Spinal cord (tissue), 9 donors: ENCODE measurements at regions not wholly inside any gene's neighbourhood (a gene's known extent, or its start where the extent isn't known, plus 50 kb on each side); places are given as distances from the start of the nearest gene placed in this dataset.

Experiments used
- DNase-seq, 6 donors: peaks; one replicate each; pipeline versions ENCODE4 v3.0.0 to v3.0.0-alpha.2; 2013 to 2015; ENCODE audit warnings: low spot score in 6 of 6, low read depth in 4 of 6
- H3K27ac ChIP-seq: one replicate; pipeline ENCODE4 v1.5.1; 2013; ENCODE audit warnings: low read depth, low read length, control low read depth
- H3K27me3 ChIP-seq: one replicate; pipeline ENCODE4 v1.6.1; 2013; ENCODE audit warnings: low read length; ENCODE audit not compliant: control insufficient read depth, insufficient read depth
- H3K36me3 ChIP-seq: one replicate; pipeline ENCODE4 v1.6.1; 2013; ENCODE audit warnings: low read length; ENCODE audit not compliant: control insufficient read depth, insufficient read depth
- H3K4me1 ChIP-seq: one replicate; pipeline ENCODE4 v1.6.1; 2013; ENCODE audit warnings: low read length; ENCODE audit not compliant: control insufficient read depth, insufficient read depth
- H3K4me3 ChIP-seq: one replicate; pipeline ENCODE4 v1.5.1; 2013; ENCODE audit warnings: low read depth, low read length, control low read depth
- H3K9me3 ChIP-seq: one replicate; pipeline ENCODE4 v1.6.1; 2013; ENCODE audit warnings: low read length; ENCODE audit not compliant: control insufficient read depth, insufficient read depth
- WGBS: methylation state at CpG from one replicate; pipeline ENCODE4 v1.1.5; 2013; ENCODE audit warnings: missing lambda C conversion rate; ENCODE audit not compliant: insufficient coverage; 5-methylcytosine and 5-hydroxymethylcytosine counted together
- donor health status: healthy.

GRCh38 chr11:26017903-26018302 lies 314.0 kb upstream of the ANO3 start:
- H3K36me3 ChIP-seq = no peaks in the 10 kb centered on the region
- H3K4me1 ChIP-seq = no peaks in the 10 kb centered on the region
- no peak overlapping the region for H3K27ac ChIP-seq
- H3K27me3 ChIP-seq = no peaks in the 10 kb centered on the region
- DNase-seq = no peak
- H3K9me3 ChIP-seq = no peaks in the 10 kb centered on the region
- 80% methylated on average over 1 of the region's 2 CpGs for WGBS
- H3K4me3 ChIP-seq = no peak overlapping the region

DNA sequence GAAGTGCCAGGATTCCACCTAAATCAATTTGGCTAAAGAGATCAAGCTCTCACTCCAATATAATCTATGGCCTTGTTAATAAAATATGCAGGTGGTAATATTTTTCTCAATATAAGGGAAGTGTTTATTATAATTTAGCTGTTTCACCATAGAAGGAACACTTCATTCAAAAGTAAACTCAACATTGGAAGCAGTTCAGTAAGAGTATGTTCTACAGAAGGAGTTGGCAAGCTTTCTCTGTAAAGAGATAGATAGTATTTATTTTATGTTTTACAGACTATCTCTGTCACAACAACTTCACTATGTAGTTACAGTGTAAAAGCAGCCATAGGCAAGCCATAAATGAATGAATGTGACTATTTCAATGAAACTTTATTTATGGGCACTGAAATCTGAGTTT lies 313.6 kb upstream of the ANO3 start:
- Histone ChIP-seq H3K4me1 (no peaks in the 10 kb centered on the region), H3K4me3 (no peak overlapping the region), H3K9me3 (no peaks in the 10 kb centered on the region), H3K27me3 (no peaks in the 10 kb centered on the region), H3K36me3 (no peaks in the 10 kb centered on the region), H3K27ac (no peak overlapping the region)
- DNase-seq = peak in 1 of 6 donors; percentile 55

- Histone ChIP-seq H3K4me1 (no peaks in the 10 kb centered on the region), H3K27me3 (no peaks in the 10 kb centered on the region), H3K36me3 (no peaks in the 10 kb centered on the region), H3K9me3 (no peaks in the 10 kb centered on the region), H3K4me3 (no peak overlapping the region), H3K27ac (no peak overlapping the region)
- 90% methylated on average over 2 of the region's 3 CpGs for WGBS
- DNase-seq = no peak
Observed at GRCh38 chr11:26019386-26019785, 312.5 kb upstream of the ANO3 start.

DNA sequence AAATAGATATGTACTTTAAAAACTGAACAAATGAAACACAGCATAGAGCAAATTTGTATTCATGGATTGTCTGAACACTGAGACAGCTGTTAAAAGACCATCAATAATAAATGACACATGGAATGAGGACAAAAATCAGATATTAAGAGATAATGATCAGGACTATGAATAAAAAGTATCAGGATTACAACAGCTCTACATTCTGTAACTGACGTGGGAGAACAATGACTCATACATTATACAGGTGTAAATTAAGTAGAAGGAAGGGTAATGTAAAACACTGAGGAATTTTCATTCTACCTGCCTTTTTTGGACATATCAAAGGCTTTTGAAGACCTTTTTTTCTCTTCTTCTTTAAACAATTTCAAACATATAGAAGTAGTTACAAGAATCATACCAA lies 310.9 kb upstream of the ANO3 start:
- WGBS = no CpG with 5 or more reads among the region's 1 CpG
- H3K36me3 ChIP-seq = no peaks in the 10 kb centered on the region
- H3K4me1 ChIP-seq = no peaks in the 10 kb centered on the region
- H3K27me3 ChIP-seq = no peaks in the 10 kb centered on the region
- peak in 1 of 6 donors; percentile 32 for DNase-seq
- no peak overlapping the region for H3K4me3 ChIP-seq
- H3K9me3 ChIP-seq = no peaks in the 10 kb centered on the region
- no peak overlapping the region for H3K27ac ChIP-seq

GRCh38 chr11:26023057-26023456 lies 308.9 kb upstream of the ANO3 start:
- WGBS = no CpG with 5 or more reads among the region's 2 CpGs
- Histone ChIP-seq H3K4me3 (no peak overlapping the region), H3K36me3 (no peaks in the 10 kb centered on the region), H3K9me3 (no peaks in the 10 kb centered on the region), H3K4me1 (no peaks in the 10 kb centered on the region), H3K27ac (no peak overlapping the region), H3K27me3 (no peaks in the 10 kb centered on the region)
- no peak for DNase-seq

DNA sequence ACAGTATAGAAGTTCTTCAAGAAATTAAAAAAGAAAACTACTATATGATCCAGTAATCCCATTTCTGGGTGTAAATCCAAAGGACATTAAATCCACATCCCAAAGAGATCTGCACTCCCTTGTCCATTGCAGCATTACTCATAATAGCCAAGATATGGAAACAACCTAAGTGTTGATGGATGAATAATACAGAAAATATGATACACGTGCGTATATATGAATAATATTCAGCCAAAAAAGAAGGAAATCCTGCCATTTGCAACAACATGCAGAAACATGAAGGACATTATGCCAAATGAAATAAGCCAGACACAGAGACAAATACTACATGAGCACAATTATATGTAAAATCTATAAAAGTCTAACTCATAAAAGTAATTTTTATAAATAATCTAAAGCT lies 306.3 kb upstream of the ANO3 start:
- Histone ChIP-seq H3K27ac (no peak overlapping the region), H3K36me3 (no peaks in the 10 kb centered on the region), H3K9me3 (no peaks in the 10 kb centered on the region), H3K27me3 (no peaks in the 10 kb centered on the region), H3K4me3 (no peak overlapping the region), H3K4me1 (no peaks in the 10 kb centered on the region)
- no CpG with 5 or more reads among the region's 2 CpGs for WGBS
- DNase-seq = no peak

- H3K4me1 ChIP-seq = no peaks in the 10 kb centered on the region
- WGBS = no CpG with 5 or more reads among the region's 1 CpG
- no peak for DNase-seq
Observed at GRCh38 chr11:26026078-26026477, 305.9 kb upstream of the ANO3 start.

GRCh38 chr11:26027887-26028286 lies 304.0 kb upstream of the ANO3 start:
- DNase-seq = no peak
- Histone ChIP-seq H3K27me3 (no peaks in the 10 kb centered on the region), H3K4me3 (no peak overlapping the region), H3K36me3 (no peaks in the 10 kb centered on the region), H3K4me1 (no peaks in the 10 kb centered on the region), H3K9me3 (no peaks in the 10 kb centered on the region), H3K27ac (no peak overlapping the region)

More at GRCh38 chr11:26026078-26026477, 305.9 kb upstream of the ANO3 start:
- no peak overlapping the region for H3K4me3 ChIP-seq
- H3K27me3 ChIP-seq = no peaks in the 10 kb centered on the region
- H3K27ac ChIP-seq = no peak overlapping the region
- H3K9me3 ChIP-seq = no peaks in the 10 kb centered on the region
- H3K36me3 ChIP-seq = no peaks in the 10 kb centered on the region

DNA sequence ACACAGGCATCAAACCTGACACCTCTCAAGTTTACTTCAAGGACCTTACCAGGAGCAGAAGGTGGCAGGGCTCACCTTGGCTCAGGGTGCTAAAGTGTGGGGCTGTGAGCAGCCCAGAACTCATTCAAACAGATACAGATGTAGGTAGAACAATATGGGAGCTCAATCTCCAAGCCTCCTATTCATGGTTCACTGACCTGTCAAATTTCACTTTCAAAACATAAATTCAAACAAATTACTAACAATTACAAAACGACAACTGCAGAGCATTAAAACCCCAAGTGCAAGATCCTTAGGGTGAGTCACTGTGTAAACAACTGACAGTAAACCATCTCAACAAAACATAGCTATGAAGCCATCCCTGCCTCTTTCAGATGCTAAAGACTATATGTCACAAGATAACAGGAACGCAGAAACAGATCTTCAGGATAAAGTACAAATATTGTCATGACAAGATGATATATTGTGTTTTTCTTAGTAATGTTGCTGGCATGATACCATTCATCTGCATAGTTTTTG lies 303.5 kb upstream of the ANO3 start:
- Histone ChIP-seq H3K27me3 (no peaks in the 10 kb centered on the region), H3K4me3 (no peak overlapping the region), H3K9me3 (no peaks in the 10 kb centered on the region), H3K27ac (no peak overlapping the region), H3K4me1 (no peaks in the 10 kb centered on the region), H3K36me3 (no peaks in the 10 kb centered on the region)
- no peak for DNase-seq
- 71% methylated on average over 1 of the region's 2 CpGs for WGBS

DNA sequence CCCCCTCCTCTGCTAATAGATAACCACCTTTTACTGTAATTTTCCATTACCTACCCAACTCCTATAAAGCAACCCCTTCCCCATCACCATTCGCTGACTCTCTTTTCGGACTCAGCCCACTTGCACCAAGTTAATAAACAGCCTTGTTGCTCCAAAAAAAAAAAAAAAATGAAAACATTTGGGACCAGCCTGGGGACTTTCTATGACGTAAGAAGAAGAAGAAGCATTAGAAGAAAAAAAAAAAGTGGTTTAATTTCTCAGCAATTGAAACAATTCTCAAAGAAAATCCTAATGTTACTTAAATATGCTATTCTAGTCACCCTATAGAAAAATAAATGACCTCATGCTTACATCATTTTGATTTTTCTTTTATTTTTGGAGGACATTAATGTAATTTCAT lies 301.5 kb upstream of the ANO3 start:
- Histone ChIP-seq H3K4me1 (no peaks in the 10 kb centered on the region), H3K9me3 (no peaks in the 10 kb centered on the region), H3K4me3 (no peak overlapping the region), H3K27ac (no peak overlapping the region), H3K36me3 (no peaks in the 10 kb centered on the region), H3K27me3 (no peaks in the 10 kb centered on the region)
- no peak for DNase-seq
- 100% methylated on average over 2 of the region's 3 CpGs for WGBS
